ENCODE measurements at regions not wholly inside any gene's neighbourhood (a gene's known extent, or its start where the extent isn't known, plus 50 kb on each side); places are given as distances from the start of the nearest gene placed in this dataset.

GRCh38 chr6:141451181-141451510 is 681.6 kb upstream of the GJE1 start:
- TF ChIP-seq CTCF (conservative IDR thresholded peaks at IDR 0.05 in 1 of 2, IDR thresholded peaks at IDR 0.05 in 1 of 2; ENCODE audit: extremely low read depth in 1 of 2, insufficient read depth in 1 of 2, low read depth in 1 of 2, low read length in 2 of 2) (no peak), EZH2 (IDR thresholded peaks at IDR 0.05; ENCODE audit: borderline replicate concordance, low read length) (no peak)

All from mammary epithelial cell (primary cell).